ENCODE measurements at regions not wholly inside any gene's neighbourhood (a gene's known extent, or its start where the extent isn't known, plus 50 kb on each side); places are given as distances from the start of the nearest gene placed in this dataset.

- TF ChIP-seq CTCF (conservative IDR thresholded peaks at IDR 0.05 in 1 of 2, IDR thresholded peaks at IDR 0.05 in 1 of 2; ENCODE audit: low read depth in 1 of 2, low read length in 2 of 2), result no peak
- TF ChIP-seq EZH2 (IDR thresholded peaks at IDR 0.05; ENCODE audit: low read length, missing control alignments), result no peak
These were observed 144.6 kb downstream of the DNAJB6 start for GRCh38 chr7:157481389-157481788.
